Natural killer cell (primary cell): ENCODE measurements at regions not wholly inside any gene's neighbourhood (a gene's known extent, or its start where the extent isn't known, plus 50 kb on each side); places are given as distances from the start of the nearest gene placed in this dataset.

Experiments used
- ATAC-seq, 3 donors: fragments of 150-1000 bp in 2 of 3; fragments of 200-7000 bp in 1 of 3; cut with Tn5 transposase; 1 replicate in 1 of 3; 2 replicates in 2 of 3; pipeline ENCODE4 v1.10.0; 2021; ENCODE audit warnings: mild to moderate bottlenecking in 2 of 3, moderate library complexity in 2 of 3
- DNase-seq, 2 donors: peaks; one replicate each; pipeline versions ENCODE4 v3.0.0 to v3.0.0-alpha.2; 2013 to 2021; ENCODE audit warnings: mixed read lengths in 1 of 2
- H3K27ac ChIP-seq: one replicate; pipeline ENCODE4 v1.5.1; 2013; ENCODE audit warnings: mild to moderate bottlenecking, low read length
- H3K27me3 ChIP-seq: one replicate; pipeline ENCODE4 v1.6.1; 2013; ENCODE audit warnings: low read length; ENCODE audit not compliant: control insufficient read depth, insufficient read depth
- H3K36me3 ChIP-seq: one replicate; pipeline ENCODE4 v1.6.1; 2013; ENCODE audit warnings: low read length; ENCODE audit not compliant: control insufficient read depth, insufficient read depth
- H3K4me1 ChIP-seq: one replicate; pipeline ENCODE4 v1.6.1; 2013; ENCODE audit warnings: low read length; ENCODE audit not compliant: control insufficient read depth, insufficient read depth
- H3K4me3 ChIP-seq: one replicate; pipeline ENCODE4 v1.5.1; 2013; ENCODE audit warnings: low read length
- H3K9me3 ChIP-seq: one replicate; pipeline ENCODE4 v1.6.1; 2013; ENCODE audit warnings: low read length; ENCODE audit not compliant: control insufficient read depth, insufficient read depth
- H3K27ac Mint-ChIP-seq, 2 donors: one replicate each; pipeline ENCODE4 v1.8.0; 2022; ENCODE audit warnings: mild to moderate bottlenecking in 2 of 2, mixed read lengths in 2 of 2, moderate library complexity in 1 of 2
- H3K27me3 Mint-ChIP-seq, 2 donors: one replicate each; pipeline ENCODE4 v1.8.0; 2022; ENCODE audit warnings: low read depth in 2 of 2, mixed read lengths in 2 of 2
- H3K36me3 Mint-ChIP-seq: one replicate; pipeline ENCODE4 v1.8.0; 2022; ENCODE audit warnings: mixed read lengths
- H3K4me1 Mint-ChIP-seq, 2 donors: one replicate each; pipeline ENCODE4 v1.8.0; 2022; ENCODE audit warnings: mixed read lengths in 2 of 2
- H3K4me3 Mint-ChIP-seq: one replicate; pipeline ENCODE4 v1.8.0; 2022; ENCODE audit warnings: mild to moderate bottlenecking, moderate library complexity, mixed read lengths
- H3K9me3 Mint-ChIP-seq, 2 donors: one replicate each; pipeline ENCODE4 v1.8.0; 2022; ENCODE audit warnings: mixed read lengths in 2 of 2
- CTCF ChIP-seq: fragments of 200-600 bp; IDR thresholded peaks from one replicate; pipeline ENCODE4 v1.8.0; 2022; ENCODE audit warnings: antibody characterized with exemption
- WGBS: methylation state at CpG from one replicate; pipeline ENCODE4 v1.1.7; 2013; ENCODE audit warnings: missing lambda C conversion rate; ENCODE audit not compliant: insufficient coverage; 5-methylcytosine and 5-hydroxymethylcytosine counted together
- intact Hi-C: fragments of 100-400 bp; cut with micrococcal nuclease; formaldehyde crosslinking; loops from one replicate; pipeline ENCODE4 v1.14.2; 2022

- DNase-seq, result no peak
- 75% methylated on average over 1 of the region's 3 CpGs for WGBS
- H3K27ac ChIP-seq, result no peak overlapping the region
Measured at GRCh38 chr5:11963227-11963626, 59.0 kb upstream of the CTNND2 start.

GRCh38 chr5:11962122-11962521 lies 57.9 kb upstream of the CTNND2 start:
- no peaks in the 10 kb centered on the region for H3K4me1 ChIP-seq
- Mint-ChIP-seq H3K4me1 (no peaks in the 10 kb centered on the region), H3K27me3 (no peaks in the 10 kb centered on the region), H3K36me3 (no peaks in the 10 kb centered on the region), H3K27ac (no peak overlapping the region), H3K9me3 (peaks cover 2 to 3% of the 10 kb centered on the region in 2 donors), H3K4me3 (no peak overlapping the region)
- TF ChIP-seq CTCF, result no peak
- ATAC-seq (no peak), DNase-seq (no peak)
- H3K27ac ChIP-seq, result no peak overlapping the region
- no peak overlapping the region for H3K4me3 ChIP-seq
- no peaks in the 10 kb centered on the region for H3K27me3 ChIP-seq
- intact Hi-C loops, result no loop called here
- no peaks in the 10 kb centered on the region for H3K9me3 ChIP-seq
- H3K36me3 ChIP-seq, result no peaks in the 10 kb centered on the region
- 84% methylated on average over 4 of the region's 4 CpGs for WGBS

More at GRCh38 chr5:11963227-11963626, 59.0 kb upstream of the CTNND2 start:
- Mint-ChIP-seq H3K27me3 (no peaks in the 10 kb centered on the region), H3K4me3 (no peak overlapping the region), H3K4me1 (no peaks in the 10 kb centered on the region), H3K27ac (no peak overlapping the region), H3K9me3 (peaks cover 2 to 3% of the 10 kb centered on the region in 2 donors), H3K36me3 (no peaks in the 10 kb centered on the region)
- ATAC-seq, result no peak
- no peaks in the 10 kb centered on the region for H3K9me3 ChIP-seq
- no peaks in the 10 kb centered on the region for H3K36me3 ChIP-seq
- no peaks in the 10 kb centered on the region for H3K27me3 ChIP-seq
- no peaks in the 10 kb centered on the region for H3K4me1 ChIP-seq
- TF ChIP-seq CTCF, result no peak
- no peak overlapping the region for H3K4me3 ChIP-seq
- intact Hi-C loops, result no loop called here

GRCh38 chr5:11958321-11958720 lies 54.1 kb upstream of the CTNND2 start:
- Mint-ChIP-seq H3K27me3 (no peaks in the 10 kb centered on the region), H3K36me3 (no peaks in the 10 kb centered on the region), H3K4me3 (no peak overlapping the region), H3K9me3 (peaks cover 6 to 12% of the 10 kb centered on the region in 2 donors), H3K4me1 (no peaks in the 10 kb centered on the region), H3K27ac (no peak overlapping the region)
- Histone ChIP-seq H3K27me3 (no peaks in the 10 kb centered on the region), H3K9me3 (no peaks in the 10 kb centered on the region), H3K4me1 (no peaks in the 10 kb centered on the region), H3K27ac (no peak overlapping the region), H3K36me3 (no peaks in the 10 kb centered on the region), H3K4me3 (no peak overlapping the region)
- DNase-seq (no peak), ATAC-seq (no peak)
- WGBS, result 43% methylated on average over 2 of the region's 2 CpGs
- intact Hi-C loops, result no loop called here
- TF ChIP-seq CTCF, result no peak

- no peaks in the 10 kb centered on the region for H3K36me3 ChIP-seq
- Mint-ChIP-seq H3K9me3 (peaks cover 6 to 12% of the 10 kb centered on the region in 2 donors), H3K27me3 (no peaks in the 10 kb centered on the region), H3K4me3 (no peak overlapping the region), H3K36me3 (no peaks in the 10 kb centered on the region), H3K4me1 (no peaks in the 10 kb centered on the region), H3K27ac (no peak overlapping the region)
- H3K9me3 ChIP-seq, result no peaks in the 10 kb centered on the region
- intact Hi-C loops, result no loop called here
- no peaks in the 10 kb centered on the region for H3K4me1 ChIP-seq
- no peak for DNase-seq
- H3K27me3 ChIP-seq, result no peaks in the 10 kb centered on the region
- no peak overlapping the region for H3K4me3 ChIP-seq
- no peak for TF ChIP-seq CTCF
- no peak for ATAC-seq
- H3K27ac ChIP-seq, result no peak overlapping the region
Measured at GRCh38 chr5:11955331-11955730, 51.1 kb upstream of the CTNND2 start.
